Subcutaneous abdominal adipose tissue (tissue), 5 donors: ENCODE measurements at regions not wholly inside any gene's neighbourhood (a gene's known extent, or its start where the extent isn't known, plus 50 kb on each side); places are given as distances from the start of the nearest gene placed in this dataset.

ENCODE experiments used
- H3K27ac ChIP-seq: one replicate; pipeline ENCODE4 v1.7.0; 2013; ENCODE audit warnings: low read depth, mild to moderate bottlenecking, inconsistent platforms, low read length, moderate library complexity
- H3K27me3 ChIP-seq, 5 donors: one replicate each; pipeline ENCODE4 v1.7.0; 2013; ENCODE audit warnings: low read length in 5 of 5, inconsistent platforms in 1 of 5; ENCODE audit not compliant: control insufficient read depth in 5 of 5, insufficient read depth in 4 of 5
- H3K36me3 ChIP-seq, 5 donors: one replicate each; pipeline ENCODE4 v1.7.0; 2013; ENCODE audit warnings: low read length in 5 of 5; ENCODE audit not compliant: control insufficient read depth in 5 of 5, insufficient read depth in 5 of 5
- H3K4me1 ChIP-seq, 5 donors: one replicate each; pipeline ENCODE4 v1.7.0; 2013; ENCODE audit warnings: low read length in 5 of 5, mild to moderate bottlenecking in 3 of 5, moderate library complexity in 1 of 5; ENCODE audit not compliant: control insufficient read depth in 5 of 5, insufficient read depth in 5 of 5
- H3K4me3 ChIP-seq, 5 donors: one replicate each; pipeline ENCODE4 v1.7.0; 2013; ENCODE audit warnings: low read length in 5 of 5, low read depth in 1 of 5
- H3K9ac ChIP-seq, 5 donors: one replicate each; pipeline ENCODE4 v1.7.0; 2013; ENCODE audit warnings: low read length in 5 of 5, mild to moderate bottlenecking in 4 of 5, moderate library complexity in 3 of 5
- H3K9me3 ChIP-seq, 5 donors: one replicate each; pipeline ENCODE4 v1.7.0; 2013; ENCODE audit warnings: low read length in 5 of 5; ENCODE audit not compliant: control insufficient read depth in 5 of 5
- donor health status: healthy.
- donor health status: healthy.
- donor health status: healthy.
- donor health status: healthy.
- donor health status: healthy.

DNA sequence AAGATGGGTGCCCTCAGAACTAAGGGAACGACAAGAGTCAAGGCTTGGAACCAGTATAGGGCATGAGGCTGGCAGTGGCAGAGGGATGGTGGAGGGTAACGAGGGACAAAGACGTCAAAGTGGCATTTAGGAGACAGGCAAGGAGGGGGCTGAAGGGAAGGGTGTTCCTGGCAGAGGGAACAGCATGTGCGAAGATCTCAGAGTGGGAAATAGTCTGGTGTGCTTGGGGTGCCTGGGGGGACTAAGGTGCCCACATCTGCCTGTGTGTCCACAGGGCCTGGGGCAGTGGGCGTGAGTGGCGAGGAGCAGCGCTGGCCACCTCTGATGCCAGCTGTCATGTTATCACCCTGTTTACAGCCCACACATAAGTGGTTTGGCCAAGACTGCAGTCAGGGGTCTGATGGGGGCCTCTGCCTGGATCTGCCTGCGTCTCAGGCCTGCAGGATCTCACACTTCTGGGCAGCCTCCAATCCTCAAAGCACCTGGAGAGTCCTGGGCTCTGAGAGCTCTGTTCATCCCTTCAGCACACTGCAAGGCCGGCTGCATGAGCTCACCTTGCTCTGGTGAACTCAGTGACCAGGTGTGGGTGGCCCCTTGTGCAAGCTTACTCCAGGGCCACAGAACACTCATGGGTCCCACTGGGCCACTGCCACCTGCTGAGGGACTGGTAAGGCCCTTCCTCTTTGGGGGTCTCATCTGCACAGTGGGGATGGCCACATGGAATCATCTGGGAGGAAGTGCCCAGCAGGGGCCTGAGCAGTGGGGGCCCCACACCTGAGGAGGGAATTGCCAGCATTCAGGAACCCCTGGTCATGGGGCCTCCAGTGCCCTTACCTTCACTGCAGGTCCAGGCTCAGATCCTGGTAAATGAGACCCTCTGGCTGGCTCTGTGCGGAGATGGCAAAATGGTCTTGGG, 89.7 kb upstream of the SHISAL1 start:
- Histone ChIP-seq H3K4me1 (peaks cover 0 to 5% (median 2%) of the 10 kb centered on the region in 5 donors), H3K4me3 (no peak overlapping the region), H3K27ac (no peak overlapping the region), H3K27me3 (peaks cover 0 to 7% (median 0%) of the 10 kb centered on the region in 5 donors), H3K9me3 (no peaks in the 10 kb centered on the region), H3K36me3 (no peaks in the 10 kb centered on the region), H3K9ac (no peak overlapping the region)

DNA sequence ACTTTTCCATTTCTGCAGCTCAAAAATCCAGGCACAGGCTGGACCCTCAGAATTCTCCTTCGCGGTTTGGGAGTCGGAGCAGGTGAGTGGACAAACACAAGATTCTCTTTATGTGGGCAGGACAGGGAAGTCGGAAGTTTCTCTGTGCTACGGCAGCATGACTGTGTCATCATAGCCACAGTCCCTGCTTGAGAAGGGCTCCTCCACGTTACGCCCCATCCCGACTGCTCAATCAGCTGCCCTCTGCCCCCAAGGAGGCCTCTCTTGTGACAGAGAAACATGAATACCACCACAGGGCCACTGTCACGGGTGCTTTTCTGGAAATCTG, 89.0 kb upstream of the SHISAL1 start:
- Histone ChIP-seq H3K4me3 (no peak overlapping the region), H3K36me3 (no peaks in the 10 kb centered on the region), H3K9ac (no peak overlapping the region), H3K27me3 (peaks cover 0 to 4% (median 2%) of the 10 kb centered on the region in 5 donors), H3K27ac (no peak overlapping the region), H3K4me1 (peaks cover 0 to 5% (median 2%) of the 10 kb centered on the region in 5 donors), H3K9me3 (no peaks in the 10 kb centered on the region)

DNA sequence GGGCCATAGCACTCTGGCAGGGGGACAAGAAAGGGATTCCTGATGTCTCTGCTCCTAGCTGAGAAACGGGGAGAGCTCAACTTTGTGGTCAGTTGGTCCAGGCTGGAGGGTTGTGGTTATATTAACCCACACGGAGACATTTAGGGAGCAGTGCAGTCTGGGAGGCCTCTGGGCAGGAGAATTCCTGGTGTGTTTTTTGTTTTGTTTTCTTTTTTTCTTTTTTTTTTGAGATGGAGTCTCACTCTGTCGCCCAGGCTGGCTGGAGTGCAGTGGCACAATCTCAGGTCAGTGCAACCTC, 88.0 kb upstream of the SHISAL1 start:
- Histone ChIP-seq H3K36me3 (no peaks in the 10 kb centered on the region), H3K9ac (no peak overlapping the region), H3K9me3 (no peaks in the 10 kb centered on the region), H3K4me1 (peaks cover 0 to 5% (median 2%) of the 10 kb centered on the region in 5 donors), H3K27me3 (peaks cover 0 to 12% (median 8%) of the 10 kb centered on the region in 5 donors), H3K4me3 (no peak overlapping the region), H3K27ac (no peak overlapping the region)

GRCh38 chr22:44399906-44400762, 87.4 kb upstream of the SHISAL1 start:
- Histone ChIP-seq H3K27ac (no peak overlapping the region), H3K27me3 (peaks cover 0 to 17% (median 11%) of the 10 kb centered on the region in 5 donors), H3K4me1 (peaks cover 0 to 5% (median 2%) of the 10 kb centered on the region in 5 donors), H3K9ac (no peak overlapping the region), H3K4me3 (no peak overlapping the region), H3K9me3 (no peaks in the 10 kb centered on the region), H3K36me3 (no peaks in the 10 kb centered on the region)

DNA sequence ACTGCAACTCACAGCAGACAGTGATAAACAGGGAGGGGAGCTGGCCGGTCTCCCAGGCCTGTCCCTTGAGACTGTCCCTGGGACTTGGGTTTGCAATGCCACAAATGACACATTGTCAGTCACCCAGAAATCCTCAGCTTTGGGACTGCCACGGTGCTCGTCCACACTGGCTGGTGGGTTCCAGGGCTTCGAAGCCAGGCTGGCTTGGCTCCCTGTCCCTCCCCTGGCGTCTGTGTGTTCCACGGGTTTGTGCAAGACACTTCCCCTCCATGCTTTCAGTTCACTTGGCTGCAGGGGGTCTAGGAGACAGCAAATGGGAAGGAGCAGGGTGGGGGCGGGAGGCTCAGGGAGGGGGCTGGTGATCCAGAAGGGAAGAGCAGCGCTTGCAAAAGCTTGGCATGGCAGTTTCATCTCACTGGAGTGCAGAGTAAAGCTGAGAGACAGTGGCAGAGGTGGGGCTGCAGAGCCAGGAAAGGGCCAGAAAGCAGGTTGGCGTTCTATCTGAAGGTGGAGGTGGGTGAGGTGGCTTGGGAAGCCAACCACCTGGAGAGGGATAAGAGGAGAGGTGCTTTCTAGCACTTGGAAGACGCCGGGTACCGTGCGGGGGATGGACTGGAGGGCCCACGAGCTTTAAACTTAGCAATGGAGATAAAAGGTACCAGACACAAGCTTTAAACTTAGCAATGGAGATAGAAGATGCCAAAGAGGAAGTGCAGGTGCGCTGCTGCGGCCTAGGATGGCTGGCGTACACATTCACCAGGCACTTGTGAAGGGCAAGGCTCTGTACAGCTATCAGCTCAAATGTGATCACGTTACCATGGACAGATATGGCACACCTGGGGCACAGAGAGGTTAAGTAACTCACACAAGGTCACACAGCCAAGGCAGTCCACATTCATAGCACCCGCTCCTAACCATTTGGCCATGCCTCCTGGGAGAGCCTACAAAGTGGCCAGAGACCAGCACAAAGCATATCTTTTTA, 86.4 kb upstream of the SHISAL1 start:
- no peak overlapping the region for H3K4me3 ChIP-seq
- H3K27ac ChIP-seq, result no peak overlapping the region
- peaks cover 0 to 5% (median 2%) of the 10 kb centered on the region in 5 donors for H3K4me1 ChIP-seq
- no peak overlapping the region for H3K9ac ChIP-seq
- no peaks in the 10 kb centered on the region for H3K36me3 ChIP-seq
- peaks cover 0 to 24% (median 21%) of the 10 kb centered on the region in 5 donors for H3K27me3 ChIP-seq
- no peaks in the 10 kb centered on the region for H3K9me3 ChIP-seq

GRCh38 chr22:44396727-44397722, 84.3 kb upstream of the SHISAL1 start:
- no peak overlapping the region for H3K4me3 ChIP-seq
- H3K9me3 ChIP-seq, result no peaks in the 10 kb centered on the region
- peaks cover 0 to 5% (median 2%) of the 10 kb centered on the region in 5 donors for H3K4me1 ChIP-seq
- no peak overlapping the region for H3K9ac ChIP-seq
- no peaks in the 10 kb centered on the region for H3K36me3 ChIP-seq
- H3K27me3 ChIP-seq, result peaks cover 0 to 31% (median 21%) of the 10 kb centered on the region in 5 donors
- no peak overlapping the region for H3K27ac ChIP-seq

- Histone ChIP-seq H3K27ac (no peak overlapping the region), H3K36me3 (no peaks in the 10 kb centered on the region), H3K9me3 (no peaks in the 10 kb centered on the region), H3K9ac (no peak overlapping the region), H3K4me3 (no peak overlapping the region), H3K4me1 (peaks cover 0 to 5% (median 2%) of the 10 kb centered on the region in 5 donors), H3K27me3 (peaks cover 0 to 34% (median 24%) of the 10 kb centered on the region in 5 donors)
Measured at GRCh38 chr22:44396021-44396726, 83.4 kb upstream of the SHISAL1 start.

- Histone ChIP-seq H3K4me1 (peaks cover 0 to 5% (median 2%) of the 10 kb centered on the region in 5 donors), H3K4me3 (no peak overlapping the region), H3K36me3 (no peaks in the 10 kb centered on the region), H3K9ac (no peak overlapping the region), H3K27me3 (peaks cover 0 to 34% (median 24%) of the 10 kb centered on the region in 5 donors), H3K27ac (no peak overlapping the region), H3K9me3 (no peaks in the 10 kb centered on the region)
Measured at GRCh38 chr22:44395118-44396005, 82.6 kb upstream of the SHISAL1 start.
